GM13976 (cell line): ENCODE measurements at regions not wholly inside any gene's neighbourhood (a gene's known extent, or its start where the extent isn't known, plus 50 kb on each side); places are given as distances from the start of the nearest gene placed in this dataset.

Experiments
- DNase-seq: peaks from one replicate; pipeline ENCODE4 v3.0.0; 2012; ENCODE audit warnings: low spot score
- CTCF ChIP-seq: IDR thresholded peaks from 2 replicates; pipeline ENCODE4 v1.5.1; 2012; ENCODE audit warnings: borderline replicate concordance, mild to moderate bottlenecking; ENCODE audit not compliant: insufficient read depth; ENCODE audit errors: extremely low read depth, missing control alignments, control extremely low read depth
- in situ Hi-C: fragments of 300-500 bp; cut with MboI; formaldehyde crosslinking; loops from one replicate; pipeline ENCODE4 v1.12.0; 2022; ENCODE audit warnings: low sequenced_read_pairs, mixed read lengths, inconsistent platforms; ENCODE audit not compliant: unreplicated experiment

DNA sequence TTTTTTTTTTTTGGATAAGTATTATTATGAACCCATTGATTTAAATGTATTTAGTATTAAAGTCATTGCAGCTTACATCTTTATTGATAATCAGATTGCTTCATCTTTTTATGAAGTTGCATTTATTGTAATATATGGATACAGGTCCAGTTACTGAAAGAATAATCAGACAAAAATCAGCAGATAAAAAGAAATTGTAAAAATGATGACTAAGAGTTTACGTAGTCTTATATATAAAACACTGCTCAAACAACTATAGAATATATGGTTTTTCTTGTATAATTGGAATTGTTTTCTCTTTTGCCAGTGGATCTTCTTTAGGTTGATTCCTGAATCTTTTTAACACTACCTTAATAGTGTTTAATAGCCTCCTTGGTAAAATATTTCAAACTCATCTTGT is 378.3 kb downstream of the DUSP6 start:
- in situ Hi-C loops, result no loop called here
- no peak for DNase-seq
- TF ChIP-seq CTCF, result no peak

DNA sequence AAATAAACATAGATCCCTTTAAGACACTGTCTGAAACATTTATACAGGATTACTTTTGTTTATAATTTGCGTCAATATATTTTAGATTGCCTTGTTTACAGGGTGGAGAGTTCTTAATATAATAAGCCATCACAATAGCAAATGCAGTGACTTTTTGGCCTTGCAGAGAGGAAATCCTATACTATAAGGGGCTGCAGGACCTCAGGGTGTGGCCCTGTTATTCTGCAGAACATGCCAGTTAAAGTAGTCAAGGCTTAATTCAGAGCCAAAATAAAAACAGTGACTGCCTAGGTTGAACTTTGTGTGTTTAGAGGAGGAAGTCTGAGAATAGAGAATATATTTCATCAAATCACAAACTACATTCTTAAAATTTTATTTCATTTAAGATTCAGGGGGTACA is 381.6 kb downstream of the DUSP6 start:
- in situ Hi-C loops, result no loop called here
- no peak for DNase-seq
- TF ChIP-seq CTCF, result no peak

GRCh38 chr12:88969127-88969526 is 383.2 kb downstream of the DUSP6 start:
- in situ Hi-C loops, result no loop called here
- DNase-seq, result no peak
- TF ChIP-seq CTCF, result no peak

- TF ChIP-seq CTCF, result no peak
- DNase-seq, result no peak
- in situ Hi-C loops, result no loop called here
Observed at GRCh38 chr12:88960213-88960878, 380.1 kb upstream of the KITLG start.

- in situ Hi-C loops, result no loop called here
- no peak for TF ChIP-seq CTCF
- DNase-seq, result no peak
Observed at GRCh38 chr12:88958946-88959345, 378.7 kb upstream of the KITLG start.

DNA sequence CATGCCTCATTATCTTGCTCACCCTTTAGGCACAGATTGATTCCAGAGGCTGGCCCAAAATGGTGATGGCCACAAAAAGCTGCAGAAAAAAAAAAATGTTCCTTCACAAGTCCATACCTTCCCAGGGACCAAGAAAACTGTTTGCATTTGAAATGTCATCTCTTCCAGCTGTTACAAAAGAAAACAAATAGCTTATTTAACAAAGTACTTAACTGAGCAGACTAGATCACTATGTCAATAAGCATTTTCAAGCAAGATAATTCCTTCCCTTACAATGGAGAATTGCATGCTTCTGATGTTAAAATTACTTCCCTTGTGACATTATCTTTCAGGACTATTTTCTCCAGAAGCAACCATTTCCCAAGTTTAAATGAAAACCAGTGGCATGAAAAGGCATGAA is 377.9 kb upstream of the KITLG start:
- in situ Hi-C loops, result no loop called here
- no peak for TF ChIP-seq CTCF
- DNase-seq, result no peak

DNA sequence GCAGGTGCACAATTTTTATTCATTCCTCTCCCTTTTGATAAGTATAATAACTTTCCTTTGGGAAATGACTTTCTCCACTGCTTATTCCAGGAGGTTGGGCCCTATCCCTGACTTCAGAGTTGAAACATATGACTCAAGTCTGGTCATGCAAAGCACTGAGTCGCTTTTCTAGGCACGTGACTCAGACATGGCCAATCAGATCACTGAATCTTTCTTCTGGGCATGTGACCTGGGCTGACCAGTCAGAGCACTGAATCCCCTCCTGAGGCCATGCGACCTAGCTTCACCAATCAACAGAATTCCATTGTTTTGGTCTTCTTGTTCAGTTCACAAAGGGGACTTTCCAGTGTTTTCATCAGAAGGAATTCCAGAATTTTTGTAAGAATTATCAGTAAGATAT is 377.1 kb upstream of the KITLG start:
- no peak for TF ChIP-seq CTCF
- in situ Hi-C loops, result no loop called here
- no peak for DNase-seq
